ENCODE measurements at regions not wholly inside any gene's neighbourhood (a gene's known extent, or its start where the extent isn't known, plus 50 kb on each side); places are given as distances from the start of the nearest gene placed in this dataset.

- TF ChIP-seq, protein P1, sequence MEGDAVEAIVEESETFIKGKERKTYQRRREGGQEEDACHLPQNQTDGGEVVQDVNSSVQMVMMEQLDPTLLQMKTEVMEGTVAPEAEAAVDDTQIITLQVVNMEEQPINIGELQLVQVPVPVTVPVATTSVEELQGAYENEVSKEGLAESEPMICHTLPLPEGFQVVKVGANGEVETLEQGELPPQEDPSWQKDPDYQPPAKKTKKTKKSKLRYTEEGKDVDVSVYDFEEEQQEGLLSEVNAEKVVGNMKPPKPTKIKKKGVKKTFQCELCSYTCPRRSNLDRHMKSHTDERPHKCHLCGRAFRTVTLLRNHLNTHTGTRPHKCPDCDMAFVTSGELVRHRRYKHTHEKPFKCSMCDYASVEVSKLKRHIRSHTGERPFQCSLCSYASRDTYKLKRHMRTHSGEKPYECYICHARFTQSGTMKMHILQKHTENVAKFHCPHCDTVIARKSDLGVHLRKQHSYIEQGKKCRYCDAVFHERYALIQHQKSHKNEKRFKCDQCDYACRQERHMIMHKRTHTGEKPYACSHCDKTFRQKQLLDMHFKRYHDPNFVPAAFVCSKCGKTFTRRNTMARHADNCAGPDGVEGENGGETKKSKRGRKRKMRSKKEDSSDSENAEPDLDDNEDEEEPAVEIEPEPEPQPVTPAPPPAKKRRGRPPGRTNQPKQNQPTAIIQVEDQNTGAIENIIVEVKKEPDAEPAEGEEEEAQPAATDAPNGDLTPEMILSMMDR (IDR thresholded peaks at IDR 0.05; ENCODE audit: low read length, missing control alignments): no peak
- no peak for DNase-seq (ENCODE audit: low read depth)
- no peak overlapping the region for H3K4me3 ChIP-seq (replicated peaks; ENCODE audit: low read depth, low read length)
These were observed 894.4 kb downstream of the SORCS3 start for GRCh38 chr10:105535478-105535877.

DNA sequence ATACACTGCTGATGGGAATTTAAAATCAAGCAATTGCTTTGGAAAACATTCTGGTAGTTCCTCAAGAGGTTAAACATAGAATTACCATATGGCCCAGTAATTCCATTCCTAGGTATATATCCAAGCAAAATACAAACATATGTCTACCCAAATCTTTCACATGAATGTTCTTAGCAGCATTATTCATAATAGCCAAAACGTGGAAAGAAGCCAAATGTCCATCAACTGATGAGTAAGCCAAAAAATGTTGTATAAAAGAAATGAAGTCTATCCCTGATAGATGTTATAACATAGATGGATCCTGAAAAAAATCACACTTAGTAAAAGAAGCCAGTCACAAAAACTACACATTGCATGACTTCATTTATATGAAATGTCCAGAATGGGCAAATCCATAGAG, 893.0 kb downstream of the SORCS3 start:
- DNase-seq (ENCODE audit: low read depth): no peak
- TF ChIP-seq, protein P1 (IDR thresholded peaks at IDR 0.05; ENCODE audit: low read length, missing control alignments): no peak
- no peak overlapping the region for H3K4me3 ChIP-seq (replicated peaks; ENCODE audit: low read depth, low read length)

GRCh38 chr10:105516511-105516910, 875.4 kb downstream of the SORCS3 start:
- TF ChIP-seq, protein P1 (IDR thresholded peaks at IDR 0.05; ENCODE audit: low read length, missing control alignments): no peak

DNA sequence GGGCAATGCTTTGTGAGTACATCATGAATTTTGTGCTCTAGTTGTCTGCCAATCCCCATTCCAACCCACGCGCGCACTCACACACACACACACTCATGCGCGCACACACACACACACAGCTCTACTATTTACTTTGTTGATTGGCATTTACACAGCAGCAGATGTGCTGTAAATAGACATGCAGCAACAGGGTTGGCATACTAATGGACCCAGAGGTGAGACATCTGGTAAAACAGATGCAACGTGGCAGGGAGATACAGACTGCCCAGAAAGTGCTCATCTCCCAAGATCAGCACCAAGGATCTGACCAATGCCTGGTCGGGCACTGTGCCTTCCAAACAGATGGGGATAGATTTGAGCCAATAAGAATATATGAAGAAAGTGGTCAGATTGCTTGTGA, 873.0 kb downstream of the SORCS3 start:
- TF ChIP-seq, protein P1 (IDR thresholded peaks at IDR 0.05; ENCODE audit: low read length, missing control alignments): no peak
- DNase-seq (ENCODE audit: low read depth): no peak
- H3K4me3 ChIP-seq (replicated peaks; ENCODE audit: low read depth, low read length): no peak overlapping the region

More at GRCh38 chr10:105516511-105516910, 875.4 kb downstream of the SORCS3 start:
- H3K4me3 ChIP-seq (replicated peaks; ENCODE audit: low read depth, low read length): no peak overlapping the region
- no peak for DNase-seq (ENCODE audit: low read depth)

DNA sequence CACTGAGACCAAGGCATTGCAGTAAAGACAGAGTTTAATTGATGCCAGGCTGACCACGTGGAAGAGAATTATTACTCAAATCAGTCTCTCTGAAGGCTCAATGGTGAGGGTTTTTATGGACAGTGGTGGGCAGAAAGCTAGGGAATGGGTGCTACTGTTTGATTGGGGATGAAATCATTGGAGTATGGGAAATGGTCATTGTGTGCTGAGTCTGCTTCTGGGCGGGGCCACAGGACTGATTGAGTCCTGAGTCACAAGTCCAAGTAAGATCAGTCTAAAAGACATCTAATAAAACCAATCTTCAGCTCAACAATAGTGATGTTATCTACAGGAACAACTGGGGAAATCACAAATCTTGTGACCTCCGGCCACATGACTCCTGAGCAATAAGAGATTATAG, 868.4 kb downstream of the SORCS3 start:
- TF ChIP-seq, protein P1 (IDR thresholded peaks at IDR 0.05; ENCODE audit: low read length, missing control alignments): no peak
- no peak for DNase-seq (ENCODE audit: low read depth)
- H3K4me3 ChIP-seq (replicated peaks; ENCODE audit: low read depth, low read length): no peak overlapping the region

DNA sequence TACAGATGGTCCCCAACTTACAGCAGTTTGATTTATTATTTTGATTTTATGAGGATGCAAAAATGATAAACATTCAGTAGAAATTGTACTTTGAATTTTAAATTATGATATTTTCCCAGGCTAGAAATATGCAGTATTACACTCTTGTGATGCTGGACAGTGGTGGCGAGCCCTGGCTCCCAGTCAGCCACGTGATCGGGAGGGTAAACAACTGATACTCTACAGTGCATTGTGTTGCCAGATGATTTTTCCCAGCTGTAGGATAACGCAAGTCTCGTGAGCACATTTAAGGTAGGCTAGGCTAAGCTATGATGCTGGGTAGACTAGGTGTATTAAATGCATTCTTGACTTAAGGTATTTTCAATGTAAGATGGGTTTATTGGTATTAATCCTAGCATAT, 865.2 kb downstream of the SORCS3 start:
- H3K4me3 ChIP-seq (replicated peaks; ENCODE audit: low read depth, low read length): no peak overlapping the region
- TF ChIP-seq, protein P1 (IDR thresholded peaks at IDR 0.05; ENCODE audit: low read length, missing control alignments): no peak
- DNase-seq (ENCODE audit: low read depth): no peak

- no peak for DNase-seq (ENCODE audit: low read depth)
- H3K4me3 ChIP-seq (replicated peaks; ENCODE audit: low read depth, low read length): no peak overlapping the region
- TF ChIP-seq, protein P1 (IDR thresholded peaks at IDR 0.05; ENCODE audit: low read length, missing control alignments): no peak
These were observed 862.6 kb downstream of the SORCS3 start for GRCh38 chr10:105503714-105504113.
